BJ (cell line): ENCODE measurements at regions not wholly inside any gene's neighbourhood (a gene's known extent, or its start where the extent isn't known, plus 50 kb on each side); places are given as distances from the start of the nearest gene placed in this dataset.

ENCODE experiments used
- CTCF ChIA-PET: fragments of 350-600 bp; formaldehyde crosslinking; extraction: SDS; loops from one replicate; lab custom pipeline; 2021; ENCODE audit warnings: antibody characterized with exemption, inconsistent platforms; lab: Yijun Ruan, JAX
- POLR2A ChIA-PET: fragments of 300-600 bp; sonication (Branson Sonifier 250); formaldehyde crosslinking; extraction: SDS; loops from one replicate; lab custom pipeline; 2021; ENCODE audit warnings: antibody characterized with exemption; lab: Charles Lee
- DNase-seq: peaks from one replicate; pipeline ENCODE4 v3.0.0-alpha.2; 2011; ENCODE audit warnings: low read depth
- H3K27me3 ChIP-seq: 2 replicates; pipeline ENCODE4 v1.6.0; 2011; ENCODE audit warnings: low read length; ENCODE audit not compliant: control insufficient read depth, insufficient read depth
- H3K36me3 ChIP-seq: 2 replicates; pipeline ENCODE4 v1.5.1; 2011; ENCODE audit warnings: low read length; ENCODE audit not compliant: control insufficient read depth, insufficient read depth
- H3K4me3 ChIP-seq: 2 replicates; pipeline ENCODE4 v1.5.1; 2011; ENCODE audit warnings: low read depth, mild to moderate bottlenecking, control low read depth, low read length
- TF ChIP-seq, protein P1 (sequence below): IDR thresholded peaks from 2 replicates; pipeline ENCODE4 v1.5.1; 2011; ENCODE audit warnings: low read depth, mild to moderate bottlenecking, control low read depth, inconsistent platforms, low read length, moderate library complexity; ENCODE audit not compliant: insufficient read depth

- CTCF ChIA-PET = no interaction called here
- TF ChIP-seq, protein P1, sequence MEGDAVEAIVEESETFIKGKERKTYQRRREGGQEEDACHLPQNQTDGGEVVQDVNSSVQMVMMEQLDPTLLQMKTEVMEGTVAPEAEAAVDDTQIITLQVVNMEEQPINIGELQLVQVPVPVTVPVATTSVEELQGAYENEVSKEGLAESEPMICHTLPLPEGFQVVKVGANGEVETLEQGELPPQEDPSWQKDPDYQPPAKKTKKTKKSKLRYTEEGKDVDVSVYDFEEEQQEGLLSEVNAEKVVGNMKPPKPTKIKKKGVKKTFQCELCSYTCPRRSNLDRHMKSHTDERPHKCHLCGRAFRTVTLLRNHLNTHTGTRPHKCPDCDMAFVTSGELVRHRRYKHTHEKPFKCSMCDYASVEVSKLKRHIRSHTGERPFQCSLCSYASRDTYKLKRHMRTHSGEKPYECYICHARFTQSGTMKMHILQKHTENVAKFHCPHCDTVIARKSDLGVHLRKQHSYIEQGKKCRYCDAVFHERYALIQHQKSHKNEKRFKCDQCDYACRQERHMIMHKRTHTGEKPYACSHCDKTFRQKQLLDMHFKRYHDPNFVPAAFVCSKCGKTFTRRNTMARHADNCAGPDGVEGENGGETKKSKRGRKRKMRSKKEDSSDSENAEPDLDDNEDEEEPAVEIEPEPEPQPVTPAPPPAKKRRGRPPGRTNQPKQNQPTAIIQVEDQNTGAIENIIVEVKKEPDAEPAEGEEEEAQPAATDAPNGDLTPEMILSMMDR = no peak
These were observed 55.2 kb upstream of the RNF7 start for GRCh38 chr3:141682921-141683320.

GRCh38 chr3:141684758-141685157 is 53.3 kb upstream of the RNF7 start:
- Histone ChIP-seq H3K27me3 (no peaks in the 10 kb centered on the region), H3K4me3 (no peak overlapping the region), H3K36me3 (no peaks in the 10 kb centered on the region)
- ChIA-PET CTCF (no interaction called here), POLR2A (no interaction called here)
- TF ChIP-seq, protein P1 = no peak
- no peak for DNase-seq

More at GRCh38 chr3:141682921-141683320, 55.2 kb upstream of the RNF7 start:
- H3K27me3 ChIP-seq = no peaks in the 10 kb centered on the region
- POLR2A ChIA-PET = no interaction called here
- no peak for DNase-seq
- H3K36me3 ChIP-seq = no peaks in the 10 kb centered on the region
- no peak overlapping the region for H3K4me3 ChIP-seq

- DNase-seq = no peak
- no peaks in the 10 kb centered on the region for H3K27me3 ChIP-seq
- H3K4me3 ChIP-seq = peak overlapping the region; percentile 10
- CTCF ChIA-PET = interaction anchor here (1.0 to 1.4 kb wide), 2 partner anchors 10 to 42 kb away, joined by 3 read pairs; no protein-coding TSS in a partner anchor
- no peaks in the 10 kb centered on the region for H3K36me3 ChIP-seq
- POLR2A ChIA-PET = interaction anchor here (0.6 kb wide), 1 partner anchor 25 kb away, joined by 15 read pairs; no protein-coding TSS in a partner anchor
- TF ChIP-seq, protein P1 = no peak
These were observed 51.4 kb upstream of the RNF7 start for GRCh38 chr3:141686466-141687291.
